Activated CD4-positive, alpha-beta T cell treated with anti-CD3 and anti-CD28 coated beads, Interleukin-2, amount 50 U/mL, for 16 hours (primary cell): ENCODE measurements at regions not wholly inside any gene's neighbourhood (a gene's known extent, or its start where the extent isn't known, plus 50 kb on each side); places are given as distances from the start of the nearest gene placed in this dataset.

Source experiments
- DNase-seq: peaks from one replicate; pipeline ENCODE4 v3.0.0-alpha.2; 2020

- DNase-seq, result peak; percentile 60
These were observed 62.1 kb upstream of the STEAP1B start for GRCh38 chr7:22561895-22562593.

GRCh38 chr7:22561321-22561811, 61.4 kb upstream of the STEAP1B start:
- DNase-seq, result no peak

GRCh38 chr7:22559829-22560489, 60.0 kb upstream of the STEAP1B start:
- DNase-seq, result peak; percentile 81

- no peak for DNase-seq
These were observed 57.2 kb upstream of the STEAP1B start for GRCh38 chr7:22557167-22557566.

GRCh38 chr7:22555476-22555875, 55.5 kb upstream of the STEAP1B start:
- DNase-seq, result no peak

GRCh38 chr7:22554184-22554583, 54.2 kb upstream of the STEAP1B start:
- no peak for DNase-seq

- DNase-seq, result no peak
These were observed 52.0 kb upstream of the STEAP1B start for GRCh38 chr7:22551768-22552513.

- no peak for DNase-seq
These were observed 50.6 kb upstream of the STEAP1B start for GRCh38 chr7:22550514-22551030.

- peak; percentile 35 for DNase-seq
These were observed 49.9 kb upstream of the STEAP1B start for GRCh38 chr7:22549667-22550513.
